NCI-H524 treated with DMSO at 0.1 percent for 48 hours (cell line): ENCODE measurements at regions not wholly inside any gene's neighbourhood (a gene's known extent, or its start where the extent isn't known, plus 50 kb on each side); places are given as distances from the start of the nearest gene placed in this dataset.

Experiments
- DNase-seq: peaks from one replicate; lab custom pipeline; 2025; lab: John Stamatoyannopoulos, UW

- no peak for DNase-seq
Measured at GRCh38 chr11:110979696-110980095, 265.8 kb upstream of the POU2AF2 start.

GRCh38 chr11:110977661-110978060 is 265.4 kb upstream of the ARHGAP20 start:
- DNase-seq: no peak

GRCh38 chr11:110974731-110975130 is 262.5 kb upstream of the ARHGAP20 start:
- no peak for DNase-seq

GRCh38 chr11:110973401-110973980 is 261.3 kb upstream of the ARHGAP20 start:
- no peak for DNase-seq

GRCh38 chr11:110972640-110973039 is 260.4 kb upstream of the ARHGAP20 start:
- no peak for DNase-seq

- no peak for DNase-seq
Measured at GRCh38 chr11:110972106-110972505, 259.9 kb upstream of the ARHGAP20 start.

- no peak for DNase-seq
Measured at GRCh38 chr11:110971140-110971539, 258.9 kb upstream of the ARHGAP20 start.

GRCh38 chr11:110968348-110969062 is 256.3 kb upstream of the ARHGAP20 start:
- DNase-seq: no peak

- DNase-seq: no peak
Measured at GRCh38 chr11:110966131-110966530, 253.9 kb upstream of the ARHGAP20 start.

GRCh38 chr11:110962921-110963320 is 250.7 kb upstream of the ARHGAP20 start:
- DNase-seq: no peak

- no peak for DNase-seq
Measured at GRCh38 chr11:110960167-110960566, 247.9 kb upstream of the ARHGAP20 start.

GRCh38 chr11:110958216-110958615 is 246.0 kb upstream of the ARHGAP20 start:
- no peak for DNase-seq

- DNase-seq: no peak
Measured at GRCh38 chr11:110955776-110956175, 243.5 kb upstream of the ARHGAP20 start.

- DNase-seq: no peak
Measured at GRCh38 chr11:110951950-110952503, 239.8 kb upstream of the ARHGAP20 start.

- DNase-seq: no peak
Measured at GRCh38 chr11:110951037-110951949, 239.1 kb upstream of the ARHGAP20 start.

GRCh38 chr11:110948112-110948511 is 235.9 kb upstream of the ARHGAP20 start:
- DNase-seq: no peak

GRCh38 chr11:110947096-110947495 is 234.9 kb upstream of the ARHGAP20 start:
- no peak for DNase-seq

- no peak for DNase-seq
Measured at GRCh38 chr11:110939471-110939870, 227.2 kb upstream of the ARHGAP20 start.

GRCh38 chr11:110935018-110935640 is 222.9 kb upstream of the ARHGAP20 start:
- no peak for DNase-seq

GRCh38 chr11:110929129-110929528 is 216.9 kb upstream of the ARHGAP20 start:
- DNase-seq: no peak

- no peak for DNase-seq
Measured at GRCh38 chr11:110928391-110928790, 216.2 kb upstream of the ARHGAP20 start.
